Thyroid gland (tissue), 4 donors: ENCODE measurements at regions not wholly inside any gene's neighbourhood (a gene's known extent, or its start where the extent isn't known, plus 50 kb on each side); places are given as distances from the start of the nearest gene placed in this dataset.

Experiments
- DNase-seq, 2 donors: peaks; one replicate each; pipeline ENCODE4 v3.0.0-alpha.2; 2019
- H3K27ac ChIP-seq, 3 donors: fragments of 200-600 bp; sonication (generic); 1 replicate in 2 of 3; 2 replicates in 1 of 3; pipeline ENCODE4 v1.5.1; 2016 to 2019; ENCODE audit warnings: mild to moderate bottlenecking in 1 of 3, moderate library complexity in 1 of 3
- H3K27me3 ChIP-seq: fragments of 200-600 bp; sonication (generic); one replicate; pipeline ENCODE4 v1.5.1; 2019
- H3K36me3 ChIP-seq, 2 donors: fragments of 200-600 bp; sonication (generic); one replicate each; pipeline ENCODE4 v1.5.1; 2016 to 2019
- H3K4me1 ChIP-seq, 2 donors: fragments of 200-600 bp; sonication (generic); one replicate each; pipeline ENCODE4 v1.5.1; 2017 to 2019
- H3K4me3 ChIP-seq, 3 donors: fragments of 200-600 bp; sonication (generic); replicated peaks in 1 of 3; 1 replicate in 2 of 3; 2 replicates in 1 of 3; pipeline ENCODE4 v1.5.1; 2016; ENCODE audit warnings: mild to moderate bottlenecking in 1 of 3
- H3K9me3 ChIP-seq: fragments of 200-600 bp; sonication (generic); one replicate; pipeline ENCODE4 v1.5.1; 2017
- CTCF ChIP-seq, 6 experiments: fragments of 200-600 bp in 3 of 6; fragments of 450-650 bp in 3 of 6; sonication (generic) in 3 of 6; IDR thresholded peaks; one replicate each; pipeline ENCODE4 v1.5.1; 2016 to 2019; ENCODE audit warnings: antibody characterized with exemption in 6 of 6, mild to moderate bottlenecking in 2 of 6, inconsistent platforms in 1 of 6, moderate library complexity in 1 of 6
- POLR2A ChIP-seq, 2 donors: fragments of 450-650 bp; IDR thresholded peaks; one replicate each; pipeline ENCODE4 v1.6.1; 2017; ENCODE audit warnings: antibody characterized with exemption in 2 of 2, mild to moderate bottlenecking in 2 of 2, moderate library complexity in 1 of 2
- WGBS, 2 donors: methylation state at CpG; one replicate each; pipeline ENCODE4 v1.1.5; 2017; 5-methylcytosine and 5-hydroxymethylcytosine counted together
- intact Hi-C: fragments of 100-400 bp; cut with DNase I; formaldehyde crosslinking; loops from one replicate; pipeline ENCODE4 v1.15.1; 2023

GRCh38 chr15:35994876-35995275 lies 448.9 kb upstream of the DPH6 start:
- intact Hi-C loops: no loop called here
- Histone ChIP-seq H3K4me1 (no peaks in the 10 kb centered on the region), H3K36me3 (no peaks in the 10 kb centered on the region), H3K4me3 (no peak overlapping the region), H3K27ac (no peak overlapping the region), H3K27me3 (no peaks in the 10 kb centered on the region), H3K9me3 (no peaks in the 10 kb centered on the region)
- WGBS, 2 donors: 90 to 97% methylated on average over 1 of the region's 1 CpG
- no peak for DNase-seq
- TF ChIP-seq CTCF (IDR thresholded peaks at IDR 0.05) (no peak), POLR2A (IDR thresholded peaks at IDR 0.05) (no peak)

- no peak for TF ChIP-seq CTCF (IDR thresholded peaks at IDR 0.05)
- no peak for TF ChIP-seq POLR2A (IDR thresholded peaks at IDR 0.05)
- Histone ChIP-seq H3K9me3 (no peaks in the 10 kb centered on the region), H3K36me3 (no peaks in the 10 kb centered on the region), H3K4me1 (no peaks in the 10 kb centered on the region), H3K27ac (no peak overlapping the region), H3K4me3 (no peak overlapping the region), H3K27me3 (no peaks in the 10 kb centered on the region)
- WGBS, 2 donors: 71 to 74% methylated on average over 7 of the region's 7 CpGs
- no peak for DNase-seq
- intact Hi-C loops: no loop called here
Observed at GRCh38 chr15:35998663-35999602, 453.0 kb upstream of the DPH6 start.

GRCh38 chr15:36004891-36005490 lies 459.0 kb upstream of the DPH6 start:
- Histone ChIP-seq H3K4me3 (no peak overlapping the region), H3K27me3 (no peaks in the 10 kb centered on the region), H3K9me3 (no peaks in the 10 kb centered on the region), H3K36me3 (no peaks in the 10 kb centered on the region), H3K27ac (no peak overlapping the region), H3K4me1 (no peaks in the 10 kb centered on the region)
- WGBS, 2 donors: 77 to 78% methylated on average over 2 of the region's 2 CpGs
- no peak for TF ChIP-seq POLR2A (IDR thresholded peaks at IDR 0.05)
- TF ChIP-seq CTCF (IDR thresholded peaks at IDR 0.05): no peak
- DNase-seq: no peak
- intact Hi-C loops: no loop called here

- Histone ChIP-seq H3K4me1 (no peaks in the 10 kb centered on the region), H3K36me3 (no peaks in the 10 kb centered on the region), H3K9me3 (no peaks in the 10 kb centered on the region), H3K27me3 (no peaks in the 10 kb centered on the region), H3K4me3 (no peak overlapping the region), H3K27ac (no peak overlapping the region)
- WGBS, 2 donors: 80 to 88% methylated on average over 2 of the region's 2 CpGs
- TF ChIP-seq CTCF (IDR thresholded peaks at IDR 0.05) (no peak), POLR2A (IDR thresholded peaks at IDR 0.05) (no peak)
- intact Hi-C loops: no loop called here
- DNase-seq: no peak
Observed at GRCh38 chr15:36005542-36005941, 459.6 kb upstream of the DPH6 start.

GRCh38 chr15:36007699-36008098 lies 461.7 kb upstream of the DPH6 start:
- WGBS, 2 donors: 90 to 94% methylated on average over 1 of the region's 1 CpG
- Histone ChIP-seq H3K27ac (no peak overlapping the region), H3K4me1 (no peaks in the 10 kb centered on the region), H3K4me3 (no peak overlapping the region), H3K27me3 (no peaks in the 10 kb centered on the region), H3K36me3 (no peaks in the 10 kb centered on the region), H3K9me3 (no peaks in the 10 kb centered on the region)
- intact Hi-C loops: no loop called here
- no peak for TF ChIP-seq CTCF (IDR thresholded peaks at IDR 0.05)
- TF ChIP-seq POLR2A (IDR thresholded peaks at IDR 0.05): no peak
- no peak for DNase-seq
